Keratinocyte (primary cell): ENCODE measurements at regions not wholly inside any gene's neighbourhood (a gene's known extent, or its start where the extent isn't known, plus 50 kb on each side); places are given as distances from the start of the nearest gene placed in this dataset.

Source experiments
- EZH2 ChIP-seq: IDR thresholded peaks from one replicate; pipeline ENCODE4 v1.6.1; 2012; ENCODE audit warnings: inconsistent platforms, mild to moderate bottlenecking, low read length, moderate library complexity
- TF ChIP-seq, protein P1 (sequence below), 3 experiments: IDR thresholded peaks in 1 of 3; conservative IDR thresholded peaks in 1 of 3; optimal IDR thresholded peaks in 1 of 3; 2 replicates in 2 of 3; 3 replicates in 1 of 3; pipeline versions ENCODE3 to v1.5.1; 2011; ENCODE audit warnings: low read length in 3 of 3, mild to moderate bottlenecking in 3 of 3, moderate library complexity in 2 of 3, control low read depth in 1 of 3, inconsistent platforms in 1 of 3; ENCODE audit not compliant: insufficient read depth in 2 of 3; ENCODE audit errors: extremely low read depth in 1 of 3

GRCh38 chr10:108290823-108291222 lies 1126.3 kb upstream of the SORCS1 start:
- TF ChIP-seq, protein P1, sequence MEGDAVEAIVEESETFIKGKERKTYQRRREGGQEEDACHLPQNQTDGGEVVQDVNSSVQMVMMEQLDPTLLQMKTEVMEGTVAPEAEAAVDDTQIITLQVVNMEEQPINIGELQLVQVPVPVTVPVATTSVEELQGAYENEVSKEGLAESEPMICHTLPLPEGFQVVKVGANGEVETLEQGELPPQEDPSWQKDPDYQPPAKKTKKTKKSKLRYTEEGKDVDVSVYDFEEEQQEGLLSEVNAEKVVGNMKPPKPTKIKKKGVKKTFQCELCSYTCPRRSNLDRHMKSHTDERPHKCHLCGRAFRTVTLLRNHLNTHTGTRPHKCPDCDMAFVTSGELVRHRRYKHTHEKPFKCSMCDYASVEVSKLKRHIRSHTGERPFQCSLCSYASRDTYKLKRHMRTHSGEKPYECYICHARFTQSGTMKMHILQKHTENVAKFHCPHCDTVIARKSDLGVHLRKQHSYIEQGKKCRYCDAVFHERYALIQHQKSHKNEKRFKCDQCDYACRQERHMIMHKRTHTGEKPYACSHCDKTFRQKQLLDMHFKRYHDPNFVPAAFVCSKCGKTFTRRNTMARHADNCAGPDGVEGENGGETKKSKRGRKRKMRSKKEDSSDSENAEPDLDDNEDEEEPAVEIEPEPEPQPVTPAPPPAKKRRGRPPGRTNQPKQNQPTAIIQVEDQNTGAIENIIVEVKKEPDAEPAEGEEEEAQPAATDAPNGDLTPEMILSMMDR (optimal IDR thresholded peaks at IDR 0.05 in 1 of 3, IDR thresholded peaks at IDR 0.05 in 1 of 3, conservative IDR thresholded peaks at IDR 0.05 in 1 of 3; ENCODE audit: extremely low read depth in 1 of 3, insufficient read depth in 2 of 3, low read length in 3 of 3): no peak
- no peak for TF ChIP-seq EZH2
